Gastroesophageal sphincter (tissue), 4 donors: ENCODE measurements at regions not wholly inside any gene's neighbourhood (a gene's known extent, or its start where the extent isn't known, plus 50 kb on each side); places are given as distances from the start of the nearest gene placed in this dataset.

ENCODE experiments used
- ATAC-seq: fragments of 150-250 bp; one replicate; pipeline ENCODE4 v1.9.1; 2016; ENCODE audit warnings: mild to moderate bottlenecking, moderate library complexity
- H3K27ac ChIP-seq, 4 donors: fragments of 200-600 bp; sonication (generic) in 3 of 4; 1 replicate in 3 of 4; 2 replicates in 1 of 4; pipeline ENCODE4 v1.5.1; 2016 to 2019
- H3K27me3 ChIP-seq: fragments of 200-600 bp; sonication (generic); one replicate; pipeline ENCODE4 v1.5.1; 2019
- H3K36me3 ChIP-seq, 2 donors: fragments of 200-600 bp; sonication (generic); one replicate each; pipeline ENCODE4 v1.5.1; 2019; ENCODE audit warnings: control low read depth in 1 of 2
- H3K4me1 ChIP-seq, 3 donors: fragments of 200-600 bp; sonication (generic); 1 replicate in 2 of 3; 2 replicates in 1 of 3; pipeline ENCODE4 v1.5.1; 2016 to 2019; ENCODE audit warnings: control low read depth in 2 of 3
- H3K4me3 ChIP-seq, 2 donors: fragments of 200-600 bp; sonication (generic); one replicate each; pipeline ENCODE4 v1.5.1; 2019; ENCODE audit warnings: mild to moderate bottlenecking in 1 of 2, moderate library complexity in 1 of 2
- H3K9me3 ChIP-seq, 3 donors: fragments of 200-600 bp; sonication (generic); one replicate each; pipeline ENCODE4 v1.5.1; 2017 to 2019; ENCODE audit warnings: control low read depth in 2 of 3
- EP300 ChIP-seq: sonication (generic); formaldehyde crosslinking; IDR thresholded peaks from one replicate; pipeline ENCODE4 v1.6.1; 2017; ENCODE audit warnings: antibody characterized with exemption, mild to moderate bottlenecking
- POLR2A ChIP-seq, 2 donors: fragments of 450-650 bp; IDR thresholded peaks; one replicate each; pipeline ENCODE4 v1.6.1; 2017; ENCODE audit warnings: antibody characterized with exemption in 2 of 2, mild to moderate bottlenecking in 2 of 2, moderate library complexity in 1 of 2
- POLR2AphosphoS5 ChIP-seq: sonication (generic); formaldehyde crosslinking; IDR thresholded peaks from one replicate; pipeline ENCODE4 v1.6.1; 2017; ENCODE audit warnings: antibody characterized with exemption
- WGBS, 2 donors: methylation state at CpG; one replicate each; pipeline ENCODE4 v1.1.5; 2018; ENCODE audit warnings: low coverage in 1 of 2; 5-methylcytosine and 5-hydroxymethylcytosine counted together
- TF ChIP-seq, protein P1 (sequence below), 4 experiments: fragments of 200-600 bp in 2 of 4; fragments of 450-650 bp in 2 of 4; sonication (generic) in 1 of 4; IDR thresholded peaks; one replicate each; pipeline ENCODE4 v1.5.1; 2017 to 2019; ENCODE audit warnings: antibody characterized with exemption in 4 of 4, mild to moderate bottlenecking in 2 of 4, moderate library complexity in 2 of 4

DNA sequence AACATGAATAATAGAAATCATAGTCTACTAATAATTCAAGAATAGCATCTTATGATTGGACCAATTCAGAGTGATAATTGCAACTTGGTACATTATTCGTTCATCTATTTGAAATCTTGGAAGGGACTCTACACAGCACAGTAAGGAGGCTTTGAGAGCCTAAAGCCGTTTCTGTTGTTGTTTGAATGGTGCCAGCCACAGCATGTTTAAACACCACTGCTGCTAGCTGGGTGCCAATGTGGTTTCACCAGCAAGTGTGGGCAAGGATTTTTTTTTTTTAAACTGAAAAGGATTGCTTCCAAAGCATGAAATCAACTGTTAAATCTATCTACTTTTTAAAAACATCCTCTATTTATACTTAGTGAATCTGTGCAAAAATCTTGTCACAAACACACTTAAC lies 253.9 kb upstream of the MAP3K1 start:
- Histone ChIP-seq H3K4me1 (peaks cover 2 to 22% (median 3%) of the 10 kb centered on the region in 3 donors), H3K36me3 (no peaks in the 10 kb centered on the region), H3K27me3 (no peaks in the 10 kb centered on the region), H3K27ac (no peak overlapping the region), H3K4me3 (no peak overlapping the region), H3K9me3 (no peaks in the 10 kb centered on the region)
- 69 to 79% methylated on average over 2 of the region's 2 CpGs for WGBS, 2 donors
- no peak for ATAC-seq
- TF ChIP-seq POLR2A (IDR thresholded peaks at IDR 0.05), result no peak
- no peak for TF ChIP-seq EP300
- TF ChIP-seq, protein P1, sequence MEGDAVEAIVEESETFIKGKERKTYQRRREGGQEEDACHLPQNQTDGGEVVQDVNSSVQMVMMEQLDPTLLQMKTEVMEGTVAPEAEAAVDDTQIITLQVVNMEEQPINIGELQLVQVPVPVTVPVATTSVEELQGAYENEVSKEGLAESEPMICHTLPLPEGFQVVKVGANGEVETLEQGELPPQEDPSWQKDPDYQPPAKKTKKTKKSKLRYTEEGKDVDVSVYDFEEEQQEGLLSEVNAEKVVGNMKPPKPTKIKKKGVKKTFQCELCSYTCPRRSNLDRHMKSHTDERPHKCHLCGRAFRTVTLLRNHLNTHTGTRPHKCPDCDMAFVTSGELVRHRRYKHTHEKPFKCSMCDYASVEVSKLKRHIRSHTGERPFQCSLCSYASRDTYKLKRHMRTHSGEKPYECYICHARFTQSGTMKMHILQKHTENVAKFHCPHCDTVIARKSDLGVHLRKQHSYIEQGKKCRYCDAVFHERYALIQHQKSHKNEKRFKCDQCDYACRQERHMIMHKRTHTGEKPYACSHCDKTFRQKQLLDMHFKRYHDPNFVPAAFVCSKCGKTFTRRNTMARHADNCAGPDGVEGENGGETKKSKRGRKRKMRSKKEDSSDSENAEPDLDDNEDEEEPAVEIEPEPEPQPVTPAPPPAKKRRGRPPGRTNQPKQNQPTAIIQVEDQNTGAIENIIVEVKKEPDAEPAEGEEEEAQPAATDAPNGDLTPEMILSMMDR (IDR thresholded peaks at IDR 0.05), result no peak
- no peak for TF ChIP-seq POLR2AphosphoS5

DNA sequence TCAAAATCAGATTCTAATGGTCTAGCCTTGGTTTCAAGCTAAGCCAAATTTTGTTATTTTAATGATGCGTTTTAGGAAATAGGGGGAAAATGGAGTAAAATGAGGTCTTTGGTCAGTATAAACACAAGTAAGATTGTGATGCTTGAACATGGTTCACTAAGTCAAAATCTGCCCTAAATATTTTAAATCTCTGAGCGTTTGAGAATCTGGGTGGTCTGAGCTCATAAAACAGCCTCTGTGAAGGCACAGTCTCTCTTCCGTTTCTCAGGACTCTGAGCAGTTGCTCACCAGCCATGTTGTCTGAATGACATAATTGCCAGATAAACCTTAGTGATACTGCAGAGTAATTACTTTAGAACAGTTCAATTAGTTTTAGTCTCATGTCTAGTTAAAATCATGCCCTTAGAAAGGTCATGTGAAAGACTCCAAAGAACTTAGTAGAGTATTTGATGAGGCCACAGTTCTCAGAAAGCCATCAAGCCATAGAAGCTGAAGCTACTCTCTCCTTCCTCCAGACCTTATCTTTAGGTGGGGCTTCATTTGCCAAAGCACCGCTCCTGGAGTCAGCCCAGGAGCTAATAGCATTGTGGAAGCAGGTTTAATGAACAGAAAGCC lies 257.1 kb upstream of the MAP3K1 start:
- 51 to 97% methylated on average over 3 to 4 of the region's 4 CpGs for WGBS, 2 donors
- Histone ChIP-seq H3K27me3 (no peaks in the 10 kb centered on the region), H3K36me3 (no peaks in the 10 kb centered on the region), H3K27ac (no peak overlapping the region), H3K4me3 (no peak overlapping the region), H3K9me3 (no peaks in the 10 kb centered on the region), H3K4me1 (peaks cover 0 to 13% (median 2%) of the 10 kb centered on the region in 3 donors)
- TF ChIP-seq EP300, result no peak
- TF ChIP-seq, protein P1 (IDR thresholded peaks at IDR 0.05), result no peak
- TF ChIP-seq POLR2A (IDR thresholded peaks at IDR 0.05), result no peak
- no peak for TF ChIP-seq POLR2AphosphoS5
- no peak for ATAC-seq

DNA sequence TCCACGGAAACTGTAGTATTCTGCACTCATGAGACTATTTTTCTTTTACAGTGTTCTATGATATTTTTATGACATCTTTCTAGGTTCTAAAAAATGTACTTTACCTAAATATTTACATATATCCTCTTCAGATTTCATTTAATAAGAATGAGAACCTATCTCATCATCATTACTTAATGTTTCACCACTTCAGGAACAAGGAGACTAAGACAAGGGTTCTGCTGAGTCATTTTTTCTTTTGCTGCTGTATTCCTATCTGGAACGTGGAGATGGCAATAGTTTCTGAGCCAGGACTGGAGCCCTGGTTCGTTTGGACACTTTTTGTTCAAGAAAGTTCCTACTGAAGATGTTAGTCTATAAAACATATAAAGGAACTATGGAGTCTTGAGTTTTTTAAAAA lies 258.2 kb upstream of the MAP3K1 start:
- Histone ChIP-seq H3K9me3 (no peaks in the 10 kb centered on the region), H3K4me3 (no peak overlapping the region), H3K27ac (peak overlapping the region in 1 of 4 donors; percentile 17), H3K4me1 (peaks cover 0 to 23% (median 2%) of the 10 kb centered on the region in 3 donors), H3K27me3 (no peaks in the 10 kb centered on the region), H3K36me3 (no peaks in the 10 kb centered on the region)
- TF ChIP-seq, protein P1 (IDR thresholded peaks at IDR 0.05), result no peak
- TF ChIP-seq EP300 (no peak), POLR2AphosphoS5 (no peak), POLR2A (IDR thresholded peaks at IDR 0.05) (no peak)
- peak; percentile 43 for ATAC-seq
- WGBS, 2 donors, result 8 to 32% methylated on average over 3 of the region's 3 CpGs

DNA sequence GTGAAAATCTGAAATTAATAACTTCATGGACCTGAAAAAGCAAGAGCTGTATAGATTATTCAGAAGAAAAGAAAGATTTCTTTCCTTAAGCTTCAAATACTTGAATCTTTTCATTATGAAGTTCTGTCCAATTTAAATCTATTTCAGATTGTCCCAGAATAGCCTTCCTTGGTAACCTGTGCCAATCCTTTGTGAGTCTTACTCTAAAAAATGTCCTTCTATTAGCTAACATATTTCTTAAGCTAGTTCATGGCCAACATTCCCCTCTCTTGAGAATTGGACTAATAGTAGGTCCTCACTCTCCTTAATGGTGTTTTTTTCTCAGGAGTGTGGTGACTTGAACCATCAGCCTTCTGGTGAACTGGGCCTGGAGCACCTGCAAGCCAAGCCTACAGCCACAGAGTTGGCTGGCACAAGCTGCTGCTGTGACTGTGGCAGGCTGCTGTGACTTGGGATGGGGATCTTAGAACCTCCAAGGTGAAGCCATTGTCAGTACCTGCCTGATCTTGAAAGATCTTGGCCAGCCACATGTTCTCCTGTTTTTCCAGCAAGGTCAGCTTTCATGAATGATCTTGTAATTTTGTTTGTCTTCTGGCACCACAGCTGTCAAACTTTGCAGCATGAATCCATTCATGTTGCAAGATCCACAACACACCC lies 262.6 kb upstream of the MAP3K1 start:
- H3K9me3 ChIP-seq, result no peaks in the 10 kb centered on the region
- H3K36me3 ChIP-seq, result no peaks in the 10 kb centered on the region
- no peaks in the 10 kb centered on the region for H3K27me3 ChIP-seq
- H3K27ac ChIP-seq, result no peak overlapping the region
- H3K4me3 ChIP-seq, result no peak overlapping the region
- peak; percentile 79 for ATAC-seq
- peak; percentile 38 for TF ChIP-seq POLR2AphosphoS5
- TF ChIP-seq EP300, result no peak
- TF ChIP-seq, protein P1 (IDR thresholded peaks at IDR 0.05), result no peak
- TF ChIP-seq POLR2A (IDR thresholded peaks at IDR 0.05), result no peak
- H3K4me1 ChIP-seq, result peaks cover 0 to 35% (median 2%) of the 10 kb centered on the region in 3 donors

DNA sequence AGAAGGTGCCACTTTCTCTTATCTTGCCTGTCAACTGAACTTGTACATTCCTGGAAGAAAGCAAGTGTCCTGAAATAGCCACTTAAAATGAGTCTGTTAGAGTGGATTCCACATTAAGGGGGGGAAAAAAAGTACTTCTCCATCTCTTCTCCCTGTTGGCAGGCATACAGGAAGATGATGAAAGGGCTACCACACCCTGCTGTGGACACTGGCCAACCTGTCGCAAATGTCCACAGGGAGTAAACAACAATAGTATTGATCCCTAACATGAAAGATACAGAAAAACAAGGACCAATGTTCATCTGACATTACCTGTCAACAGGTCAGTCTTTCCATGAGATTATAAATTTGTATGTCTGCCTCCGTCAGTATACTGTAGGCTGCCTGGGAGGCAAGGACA lies 265.1 kb upstream of the MAP3K1 start:
- Histone ChIP-seq H3K27ac (no peak overlapping the region), H3K9me3 (no peaks in the 10 kb centered on the region), H3K4me1 (peaks cover 0 to 23% (median 0%) of the 10 kb centered on the region in 3 donors), H3K27me3 (no peaks in the 10 kb centered on the region), H3K4me3 (no peak overlapping the region), H3K36me3 (no peaks in the 10 kb centered on the region)
- TF ChIP-seq, protein P1 (IDR thresholded peaks at IDR 0.05), result no peak
- TF ChIP-seq EP300 (no peak), POLR2AphosphoS5 (no peak), POLR2A (IDR thresholded peaks at IDR 0.05) (no peak)
- WGBS, 2 donors, result 74 to 86% methylated on average over 2 of the region's 2 CpGs
- ATAC-seq, result no peak
